ENCODE measurements at regions not wholly inside any gene's neighbourhood (a gene's known extent, or its start where the extent isn't known, plus 50 kb on each side); places are given as distances from the start of the nearest gene placed in this dataset.
A peak's percentile ranks its signal among the peaks of the same experiment; 100 is the strongest.

DNA sequence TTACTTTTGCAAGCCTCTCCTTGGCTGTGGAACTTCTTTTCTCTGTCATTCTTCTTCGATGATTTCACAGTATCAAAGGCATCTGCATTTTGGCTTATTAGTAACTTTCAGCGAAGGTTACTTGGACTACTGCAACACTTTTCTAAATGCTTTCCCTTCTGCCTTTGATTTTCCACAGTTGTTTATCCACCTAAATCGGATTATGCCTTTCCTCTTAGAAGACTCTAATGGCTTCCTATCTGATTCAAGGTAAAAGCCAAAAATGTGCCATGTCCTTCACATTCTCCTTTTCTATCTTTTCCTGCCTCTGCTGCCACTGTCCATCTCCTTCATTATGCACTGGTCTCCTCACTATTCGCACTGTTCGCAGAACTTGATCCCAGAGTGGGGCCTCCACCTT lies 1606.3 kb upstream of the LRRTM3 start:
- Histone ChIP-seq H2BK5ac (ENCODE audit: low read length) (no peak overlapping the region), H3K18ac (ENCODE audit: low read length) (no peak overlapping the region), H3K79me2 (ENCODE audit: control insufficient read depth, insufficient read depth, low read length) (no peaks in the 10 kb centered on the region), H4K8ac (ENCODE audit: low read depth, low read length) (no peak overlapping the region), H3K23ac (ENCODE audit: low read length) (no peak overlapping the region), H3K79me1 (ENCODE audit: low read length) (no peaks in the 10 kb centered on the region), H2AK5ac (ENCODE audit: low read length) (no peak overlapping the region), H3K9ac (ENCODE audit: low read length) (no peak overlapping the region), H3K27me3 (ENCODE audit: insufficient read depth, low read length, poor library complexity) (no peaks in the 10 kb centered on the region), H3K4me2 (ENCODE audit: low read length) (no peak overlapping the region), H3K4me1 (ENCODE audit: control insufficient read depth, low read depth, low read length) (no peaks in the 10 kb centered on the region), H3K36me3 (ENCODE audit: control insufficient read depth, insufficient read depth, low read length) (no peaks in the 10 kb centered on the region), H4K5ac (ENCODE audit: low read length) (no peak overlapping the region), H3K4me3 (ENCODE audit: low read length) (no peak overlapping the region), H2BK15ac (replicated peaks; ENCODE audit: low read depth) (no peak overlapping the region), H3K27ac (ENCODE audit: low read depth, low read length) (no peak overlapping the region), H3K4ac (ENCODE audit: low read depth, low read length) (no peak overlapping the region), H3K56ac (ENCODE audit: low read length) (no peak overlapping the region), H2BK120ac (ENCODE audit: low read depth, low read length) (no peak overlapping the region)
- no CpG with 5 or more reads among the region's 5 CpGs for WGBS (ENCODE audit: extremely low coverage, insufficient coverage, low lambda C conversion rate)
- DNase-seq = no peak

GRCh38 chr10:65320236-65321026 lies 1605.4 kb upstream of the LRRTM3 start:
- H2BK5ac ChIP-seq (ENCODE audit: low read length) = no peak overlapping the region
- H2BK15ac ChIP-seq (replicated peaks; ENCODE audit: low read depth) = no peak overlapping the region
- no peak overlapping the region for H3K56ac ChIP-seq (ENCODE audit: low read length)
- no peak overlapping the region for H3K9ac ChIP-seq (ENCODE audit: low read length)
- H3K4me3 ChIP-seq (ENCODE audit: low read length) = no peak overlapping the region
- H3K4ac ChIP-seq (ENCODE audit: low read depth, low read length) = no peak overlapping the region
- H3K79me1 ChIP-seq (ENCODE audit: low read length) = no peaks in the 10 kb centered on the region
- no peaks in the 10 kb centered on the region for H3K36me3 ChIP-seq (ENCODE audit: control insufficient read depth, insufficient read depth, low read length)
- peak; percentile 27 for DNase-seq
- no peaks in the 10 kb centered on the region for H3K79me2 ChIP-seq (ENCODE audit: control insufficient read depth, insufficient read depth, low read length)
- H3K18ac ChIP-seq (ENCODE audit: low read length) = no peak overlapping the region
- H3K4me1 ChIP-seq (ENCODE audit: control insufficient read depth, low read depth, low read length) = no peaks in the 10 kb centered on the region
- H4K8ac ChIP-seq (ENCODE audit: low read depth, low read length) = no peak overlapping the region
- H2BK120ac ChIP-seq (ENCODE audit: low read depth, low read length) = no peak overlapping the region
- H3K23ac ChIP-seq (ENCODE audit: low read length) = no peak overlapping the region
- WGBS (ENCODE audit: extremely low coverage, insufficient coverage, low lambda C conversion rate) = no CpG with 5 or more reads among the region's 3 CpGs
- no peak overlapping the region for H4K5ac ChIP-seq (ENCODE audit: low read length)
- H3K27ac ChIP-seq (ENCODE audit: low read depth, low read length) = no peak overlapping the region
- no peak overlapping the region for H2AK5ac ChIP-seq (ENCODE audit: low read length)
- H3K27me3 ChIP-seq (ENCODE audit: insufficient read depth, low read length, poor library complexity) = no peaks in the 10 kb centered on the region
- no peak overlapping the region for H3K4me2 ChIP-seq (ENCODE audit: low read length)

GRCh38 chr10:65323802-65324201 lies 1602.0 kb upstream of the LRRTM3 start:
- Histone ChIP-seq H3K27ac (ENCODE audit: low read depth, low read length) (no peak overlapping the region), H3K4ac (ENCODE audit: low read depth, low read length) (no peak overlapping the region), H3K9ac (ENCODE audit: low read length) (no peak overlapping the region), H4K5ac (ENCODE audit: low read length) (no peak overlapping the region), H2AK5ac (ENCODE audit: low read length) (no peak overlapping the region), H3K27me3 (ENCODE audit: insufficient read depth, low read length, poor library complexity) (no peaks in the 10 kb centered on the region), H3K79me2 (ENCODE audit: control insufficient read depth, insufficient read depth, low read length) (no peaks in the 10 kb centered on the region), H3K4me1 (ENCODE audit: control insufficient read depth, low read depth, low read length) (no peaks in the 10 kb centered on the region), H2BK5ac (ENCODE audit: low read length) (no peak overlapping the region), H2BK120ac (ENCODE audit: low read depth, low read length) (no peak overlapping the region), H3K56ac (ENCODE audit: low read length) (no peak overlapping the region), H3K79me1 (ENCODE audit: low read length) (no peaks in the 10 kb centered on the region), H3K4me3 (ENCODE audit: low read length) (no peak overlapping the region), H3K4me2 (ENCODE audit: low read length) (no peak overlapping the region), H3K18ac (ENCODE audit: low read length) (no peak overlapping the region), H4K8ac (ENCODE audit: low read depth, low read length) (no peak overlapping the region), H3K23ac (ENCODE audit: low read length) (no peak overlapping the region), H3K36me3 (ENCODE audit: control insufficient read depth, insufficient read depth, low read length) (no peaks in the 10 kb centered on the region), H2BK15ac (replicated peaks; ENCODE audit: low read depth) (no peak overlapping the region)
- DNase-seq = no peak
- WGBS (ENCODE audit: extremely low coverage, insufficient coverage, low lambda C conversion rate) = no CpG with 5 or more reads among the region's 6 CpGs

- no CpG with 5 or more reads among the region's 2 CpGs for WGBS (ENCODE audit: extremely low coverage, insufficient coverage, low lambda C conversion rate)
- H3K27me3 ChIP-seq (ENCODE audit: insufficient read depth, low read length, poor library complexity) = no peaks in the 10 kb centered on the region
- no peak overlapping the region for H2BK120ac ChIP-seq (ENCODE audit: low read depth, low read length)
- no peak overlapping the region for H3K9ac ChIP-seq (ENCODE audit: low read length)
- H3K79me1 ChIP-seq (ENCODE audit: low read length) = no peaks in the 10 kb centered on the region
- H3K4me1 ChIP-seq (ENCODE audit: control insufficient read depth, low read depth, low read length) = no peaks in the 10 kb centered on the region
- peak; percentile 77 for DNase-seq
- no peak overlapping the region for H3K4me3 ChIP-seq (ENCODE audit: low read length)
- no peak overlapping the region for H3K4ac ChIP-seq (ENCODE audit: low read depth, low read length)
- H3K4me2 ChIP-seq (ENCODE audit: low read length) = no peak overlapping the region
- H3K27ac ChIP-seq (ENCODE audit: low read depth, low read length) = no peak overlapping the region
- no peak overlapping the region for H4K8ac ChIP-seq (ENCODE audit: low read depth, low read length)
- no peaks in the 10 kb centered on the region for H3K79me2 ChIP-seq (ENCODE audit: control insufficient read depth, insufficient read depth, low read length)
- H3K36me3 ChIP-seq (ENCODE audit: control insufficient read depth, insufficient read depth, low read length) = no peaks in the 10 kb centered on the region
- H2AK5ac ChIP-seq (ENCODE audit: low read length) = no peak overlapping the region
- no peak overlapping the region for H3K23ac ChIP-seq (ENCODE audit: low read length)
- no peak overlapping the region for H3K18ac ChIP-seq (ENCODE audit: low read length)
- no peak overlapping the region for H4K5ac ChIP-seq (ENCODE audit: low read length)
- H2BK15ac ChIP-seq (replicated peaks; ENCODE audit: low read depth) = no peak overlapping the region
- no peak overlapping the region for H2BK5ac ChIP-seq (ENCODE audit: low read length)
- no peak overlapping the region for H3K56ac ChIP-seq (ENCODE audit: low read length)
Observed at GRCh38 chr10:65325913-65326312, 1599.9 kb upstream of the LRRTM3 start.

GRCh38 chr10:65328486-65328885 lies 1597.3 kb upstream of the LRRTM3 start:
- no peak overlapping the region for H3K4me2 ChIP-seq (ENCODE audit: low read length)
- H3K4me1 ChIP-seq (ENCODE audit: control insufficient read depth, low read depth, low read length) = no peaks in the 10 kb centered on the region
- H3K27ac ChIP-seq (ENCODE audit: low read depth, low read length) = no peak overlapping the region
- H3K23ac ChIP-seq (ENCODE audit: low read length) = no peak overlapping the region
- H4K8ac ChIP-seq (ENCODE audit: low read depth, low read length) = no peak overlapping the region
- H2BK120ac ChIP-seq (ENCODE audit: low read depth, low read length) = no peak overlapping the region
- no peak overlapping the region for H3K56ac ChIP-seq (ENCODE audit: low read length)
- H2BK5ac ChIP-seq (ENCODE audit: low read length) = no peak overlapping the region
- DNase-seq = no peak
- H2BK15ac ChIP-seq (replicated peaks; ENCODE audit: low read depth) = no peak overlapping the region
- no peak overlapping the region for H3K4me3 ChIP-seq (ENCODE audit: low read length)
- H2AK5ac ChIP-seq (ENCODE audit: low read length) = no peak overlapping the region
- H3K27me3 ChIP-seq (ENCODE audit: insufficient read depth, low read length, poor library complexity) = no peaks in the 10 kb centered on the region
- no peaks in the 10 kb centered on the region for H3K36me3 ChIP-seq (ENCODE audit: control insufficient read depth, insufficient read depth, low read length)
- no peak overlapping the region for H4K5ac ChIP-seq (ENCODE audit: low read length)
- H3K79me2 ChIP-seq (ENCODE audit: control insufficient read depth, insufficient read depth, low read length) = no peaks in the 10 kb centered on the region
- H3K79me1 ChIP-seq (ENCODE audit: low read length) = no peaks in the 10 kb centered on the region
- no peak overlapping the region for H3K4ac ChIP-seq (ENCODE audit: low read depth, low read length)
- no peak overlapping the region for H3K18ac ChIP-seq (ENCODE audit: low read length)
- no peak overlapping the region for H3K9ac ChIP-seq (ENCODE audit: low read length)

DNA sequence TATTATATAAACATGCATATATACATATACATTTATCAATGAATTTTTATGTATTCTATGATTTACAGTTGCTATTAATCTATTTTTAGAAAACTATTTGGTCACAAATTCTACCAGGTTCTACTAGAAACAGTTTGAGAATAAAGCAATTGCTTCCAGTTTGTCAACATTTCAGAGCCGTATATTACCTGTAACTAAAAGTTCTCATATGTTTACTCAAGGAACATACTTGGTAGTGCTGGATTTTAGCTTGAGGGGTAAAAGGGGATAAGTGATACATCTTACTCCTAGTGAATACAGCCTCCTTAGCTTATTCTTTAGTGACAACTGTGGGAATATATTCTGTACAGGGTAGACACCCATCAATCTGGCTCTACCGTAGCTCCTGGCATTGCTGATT lies 1590.5 kb upstream of the LRRTM3 start:
- Histone ChIP-seq H3K79me1 (ENCODE audit: low read length) (no peaks in the 10 kb centered on the region), H2BK120ac (ENCODE audit: low read depth, low read length) (no peak overlapping the region), H3K27ac (ENCODE audit: low read depth, low read length) (no peak overlapping the region), H3K23ac (ENCODE audit: low read length) (no peak overlapping the region), H3K27me3 (ENCODE audit: insufficient read depth, low read length, poor library complexity) (no peaks in the 10 kb centered on the region), H2AK5ac (ENCODE audit: low read length) (no peak overlapping the region), H3K4me2 (ENCODE audit: low read length) (no peak overlapping the region), H3K9ac (ENCODE audit: low read length) (no peak overlapping the region), H3K4me1 (ENCODE audit: control insufficient read depth, low read depth, low read length) (no peaks in the 10 kb centered on the region), H3K4ac (ENCODE audit: low read depth, low read length) (no peak overlapping the region), H3K79me2 (ENCODE audit: control insufficient read depth, insufficient read depth, low read length) (no peaks in the 10 kb centered on the region), H4K8ac (ENCODE audit: low read depth, low read length) (no peak overlapping the region), H2BK15ac (replicated peaks; ENCODE audit: low read depth) (no peak overlapping the region), H4K5ac (ENCODE audit: low read length) (no peak overlapping the region), H3K36me3 (ENCODE audit: control insufficient read depth, insufficient read depth, low read length) (no peaks in the 10 kb centered on the region), H3K4me3 (ENCODE audit: low read length) (no peak overlapping the region), H3K56ac (ENCODE audit: low read length) (no peak overlapping the region), H2BK5ac (ENCODE audit: low read length) (no peak overlapping the region), H3K18ac (ENCODE audit: low read length) (no peak overlapping the region)
- no peak for DNase-seq
- WGBS (ENCODE audit: extremely low coverage, insufficient coverage, low lambda C conversion rate) = no CpG with 5 or more reads among the region's 2 CpGs

Data from mesendoderm (in vitro differentiated cells).